ENCODE measurements at regions not wholly inside any gene's neighbourhood (a gene's known extent, or its start where the extent isn't known, plus 50 kb on each side); places are given as distances from the start of the nearest gene placed in this dataset.
"Not testable (repeated sequence)": the region's sequence is repeated elsewhere in the genome, so short reads cannot be mapped to it uniquely, and the experiment has no call there.

DNA sequence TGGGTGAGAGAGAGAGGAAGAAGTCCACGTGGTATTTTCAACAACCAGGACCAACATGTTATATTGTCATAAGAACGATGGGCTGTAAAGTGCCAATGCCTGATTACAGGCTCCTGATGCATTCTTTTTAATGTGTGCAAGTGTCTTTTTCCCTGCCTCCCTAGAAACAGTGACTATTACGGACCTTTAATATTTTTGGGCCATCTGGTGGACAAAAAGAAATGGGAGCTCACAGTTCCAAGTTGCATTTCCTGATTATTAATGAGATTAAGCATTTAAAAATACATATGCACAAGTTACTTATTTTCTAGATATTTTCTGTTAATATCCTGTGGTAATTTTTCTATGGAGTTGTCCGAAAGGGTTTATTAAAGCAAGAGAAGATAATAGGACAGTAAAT is 530.2 kb downstream of the NR2F2 start:
- DNase-seq: no peak

DNA sequence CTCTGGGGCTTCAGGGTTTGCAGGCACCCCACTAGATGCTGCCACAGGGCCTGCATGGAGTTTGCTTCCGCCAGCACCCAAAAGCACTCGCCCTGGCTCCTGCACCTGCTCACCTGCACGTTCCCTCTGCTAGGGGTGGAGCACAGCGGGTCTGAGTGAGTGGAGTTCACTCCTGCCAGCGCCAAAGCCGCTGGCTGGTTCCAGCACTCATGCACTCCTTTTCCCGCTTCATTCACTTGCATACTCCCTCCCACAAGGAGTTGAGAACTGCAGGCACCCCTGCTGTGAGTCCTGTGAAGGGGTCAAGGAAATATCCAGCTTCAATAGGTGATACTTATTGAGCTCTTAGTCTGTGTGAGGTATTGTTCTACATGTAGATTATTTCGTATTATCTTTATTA is 537.5 kb downstream of the NR2F2 start:
- DNase-seq: no peak

DNA sequence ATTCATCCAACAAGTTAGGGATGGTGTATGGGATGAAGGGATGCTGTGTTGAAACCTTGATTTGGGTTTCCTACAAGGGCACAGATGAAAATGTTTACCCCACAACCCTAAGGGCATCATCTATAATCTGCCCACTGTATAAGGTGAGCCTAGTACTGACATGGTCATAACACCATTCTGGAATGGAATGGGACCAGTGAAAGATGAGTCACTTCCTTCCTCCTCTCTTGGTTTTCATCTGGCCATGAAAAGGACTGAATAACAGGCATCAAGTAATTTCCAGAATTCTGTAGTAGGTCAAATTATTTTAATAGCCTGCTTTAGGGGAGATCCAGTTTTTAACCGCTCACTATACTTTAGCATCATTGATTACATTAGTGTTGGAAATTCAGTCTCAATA is 538.6 kb downstream of the NR2F2 start:
- DNase-seq: no peak

- no peak for DNase-seq
Observed at GRCh38 chr15:96869790-96870189, 539.3 kb downstream of the NR2F2 start.

DNA sequence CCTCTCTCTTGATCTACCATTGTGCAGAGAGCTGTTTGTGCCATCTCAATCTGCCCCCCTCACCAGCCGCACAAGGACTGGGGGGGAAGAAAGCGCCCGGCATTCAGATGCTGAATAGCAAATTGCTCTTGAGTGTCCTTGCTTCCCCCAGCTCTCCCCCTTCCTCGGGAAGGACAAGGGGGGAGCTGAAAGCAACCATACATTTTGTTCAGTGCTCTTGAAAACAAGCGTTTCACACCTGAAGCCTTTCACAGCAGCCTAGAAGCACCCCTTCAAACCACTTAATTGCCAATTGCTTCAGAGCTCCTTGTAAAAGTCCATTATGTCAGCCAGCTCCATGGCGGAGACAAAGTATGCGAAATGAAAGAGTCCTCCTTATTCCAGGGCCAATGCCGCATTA is 540.1 kb downstream of the NR2F2 start:
- DNase-seq: no peak

GRCh38 chr15:96877442-96877841 is 546.9 kb downstream of the NR2F2 start:
- DNase-seq: not testable (repeated sequence)

DNA sequence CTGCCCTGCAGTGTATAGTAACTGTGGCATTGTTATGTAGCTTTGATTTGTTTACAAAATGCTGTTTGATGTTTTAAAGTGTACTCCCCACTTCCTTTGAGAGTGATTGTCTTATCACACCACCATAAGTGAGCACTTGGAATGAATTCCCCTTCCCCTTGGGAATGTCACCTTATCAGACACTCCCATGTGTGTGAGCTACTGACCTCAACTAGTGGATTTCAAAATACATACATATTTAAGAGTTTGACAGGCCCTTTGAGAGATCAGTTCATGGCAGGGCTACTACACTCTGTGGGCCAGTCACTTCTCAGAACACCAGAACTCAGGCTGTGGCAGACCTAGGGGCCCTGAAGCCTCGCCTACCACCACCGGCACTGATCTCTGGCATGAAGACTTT is 547.6 kb downstream of the NR2F2 start:
- no peak for DNase-seq

DNA sequence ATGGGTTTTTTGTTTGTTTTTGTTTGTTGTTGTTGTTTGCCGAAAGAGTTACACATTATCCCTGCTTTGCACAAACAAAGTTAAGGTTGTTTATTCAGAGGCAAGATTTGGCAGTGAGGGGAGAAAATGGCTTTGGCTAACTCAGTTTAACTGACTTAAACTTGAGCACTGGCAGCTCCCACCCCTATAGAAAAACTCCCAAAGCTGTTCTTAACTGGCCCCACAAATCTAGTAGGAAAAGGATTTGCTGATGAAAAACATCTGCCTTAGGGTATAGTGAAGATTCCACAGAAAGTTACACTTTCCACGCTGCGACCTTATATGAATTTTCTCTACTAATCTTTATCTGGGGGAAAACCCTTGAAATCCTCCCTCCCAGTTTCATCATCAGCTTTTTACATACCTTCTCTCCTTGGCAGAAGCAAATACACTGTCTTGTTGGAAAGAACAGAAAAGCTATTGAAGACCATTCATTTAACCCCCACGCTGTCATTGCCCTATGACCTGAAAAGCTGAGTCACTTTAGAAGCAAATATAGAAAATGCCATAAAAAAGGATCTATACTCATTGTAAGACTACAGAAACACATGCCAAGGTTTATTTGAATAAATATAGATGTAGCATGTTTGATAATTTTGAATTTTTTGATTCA is 551.7 kb downstream of the NR2F2 start:
- no peak for DNase-seq

GRCh38 chr15:96887730-96888129 is 557.2 kb downstream of the NR2F2 start:
- DNase-seq: no peak

DNA sequence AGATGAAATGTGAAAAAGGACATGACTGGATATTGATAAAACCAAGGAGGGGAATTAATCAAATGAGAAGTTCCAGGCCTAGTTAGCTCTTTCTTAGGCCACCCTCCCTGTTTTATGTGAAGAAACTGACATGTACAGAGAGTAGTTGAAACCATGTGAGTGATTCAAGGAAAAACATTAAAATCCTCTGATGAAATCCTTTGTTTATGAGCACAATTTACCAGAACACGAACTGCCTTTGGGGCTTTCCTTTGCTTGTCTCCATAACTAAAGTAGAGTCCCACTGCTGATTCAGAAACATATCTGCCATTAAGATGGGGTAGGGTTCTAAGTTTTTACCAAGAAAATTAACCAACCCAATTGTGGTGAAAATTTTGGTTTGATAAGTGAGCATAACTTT is 558.3 kb downstream of the NR2F2 start:
- DNase-seq: no peak

DNA sequence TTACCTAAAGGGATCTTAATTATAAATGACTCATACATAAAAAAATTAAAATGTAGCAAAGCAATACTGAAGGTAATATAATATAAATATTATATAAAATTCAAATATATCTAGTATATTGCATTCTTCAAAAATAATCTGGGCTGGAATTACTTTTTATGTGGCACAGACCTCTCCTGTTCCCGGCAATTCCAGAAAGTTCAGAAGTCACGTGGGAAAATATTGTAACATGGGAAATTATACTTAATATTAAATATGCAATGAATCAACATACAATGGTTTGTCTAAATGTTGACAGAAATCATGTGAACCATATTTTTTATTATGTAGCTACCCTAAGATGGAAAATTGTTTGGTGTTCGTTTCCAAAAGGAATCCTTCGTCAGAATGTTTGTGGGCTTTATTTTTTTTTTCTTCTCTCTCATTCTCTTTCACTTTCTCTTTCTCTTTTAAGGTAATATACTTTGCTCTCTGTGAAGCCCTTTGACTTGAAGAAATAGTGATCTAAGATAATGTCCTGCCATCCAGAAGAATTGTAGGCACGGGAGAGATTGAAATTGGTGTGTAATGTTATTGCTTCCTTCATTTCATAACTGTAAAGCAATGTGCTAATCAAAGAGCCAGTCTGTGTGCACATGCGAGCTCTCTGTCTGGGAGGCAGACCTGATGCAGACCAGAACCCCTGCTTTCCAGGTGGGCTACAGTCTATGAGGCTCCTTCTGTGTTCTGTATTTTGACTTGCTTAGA is 559.4 kb downstream of the NR2F2 start:
- no peak for DNase-seq

DNA sequence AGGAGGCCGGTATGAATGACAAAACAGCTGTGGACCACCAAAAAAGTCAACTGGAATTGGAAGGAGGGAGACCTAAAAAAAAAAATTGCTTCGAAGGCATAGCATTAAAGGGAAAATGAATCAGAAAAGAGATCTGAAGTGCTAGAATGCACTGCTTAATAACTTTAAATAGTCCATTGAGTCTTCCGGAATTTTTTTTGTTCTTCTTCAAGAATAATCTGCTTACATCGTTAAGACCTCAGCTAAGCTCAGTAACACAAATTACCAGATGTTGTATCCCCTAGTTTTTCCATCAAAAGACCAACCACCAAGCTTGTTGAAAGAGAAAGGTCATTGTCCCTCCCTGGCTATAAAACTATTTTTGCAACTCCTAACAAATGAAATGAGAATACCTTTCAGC is 560.5 kb downstream of the NR2F2 start:
- DNase-seq: no peak

- no peak for DNase-seq
Observed at GRCh38 chr15:96893159-96893906, 562.8 kb downstream of the NR2F2 start.

DNA sequence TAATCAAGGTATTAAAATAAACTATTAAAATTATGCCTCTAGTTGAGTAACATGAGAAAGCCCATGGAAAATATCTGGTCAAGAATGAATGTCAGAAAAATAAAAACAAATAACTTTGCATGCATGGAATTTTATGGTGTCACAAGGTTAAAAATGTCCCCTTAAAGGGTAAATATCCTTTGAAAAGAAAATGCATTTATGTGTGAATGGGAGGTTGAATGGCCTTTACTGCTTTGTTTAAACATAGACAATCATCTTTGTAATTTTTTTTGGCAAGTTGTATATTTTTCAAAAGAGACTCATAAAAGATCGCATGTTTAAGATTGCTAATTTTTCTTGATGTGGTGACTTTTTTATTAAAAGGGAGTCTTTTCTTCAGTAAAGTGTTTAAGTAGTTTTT is 564.2 kb downstream of the NR2F2 start:
- DNase-seq: no peak

DNA sequence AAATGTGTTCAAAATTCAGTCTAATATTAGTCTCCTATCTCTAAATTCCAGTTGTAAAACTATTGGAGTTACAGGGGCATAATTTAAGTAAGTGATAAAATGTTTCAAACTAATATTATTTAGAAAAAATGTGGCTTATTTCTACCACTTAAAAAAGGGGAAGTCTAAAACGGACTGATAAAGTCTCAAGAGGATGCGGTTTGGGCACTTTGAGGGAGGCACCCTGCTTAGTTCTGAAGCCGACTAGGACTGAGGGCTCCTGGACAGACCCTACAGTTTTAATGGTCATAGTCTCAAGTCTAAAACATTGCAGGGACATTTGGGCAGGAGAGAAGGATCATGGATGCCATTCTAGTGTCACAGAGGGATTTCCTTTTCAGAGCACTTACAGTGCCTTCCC is 566.3 kb downstream of the NR2F2 start:
- DNase-seq: no peak

GRCh38 chr15:96914081-96914480 is 583.6 kb downstream of the NR2F2 start:
- DNase-seq: no peak

DNA sequence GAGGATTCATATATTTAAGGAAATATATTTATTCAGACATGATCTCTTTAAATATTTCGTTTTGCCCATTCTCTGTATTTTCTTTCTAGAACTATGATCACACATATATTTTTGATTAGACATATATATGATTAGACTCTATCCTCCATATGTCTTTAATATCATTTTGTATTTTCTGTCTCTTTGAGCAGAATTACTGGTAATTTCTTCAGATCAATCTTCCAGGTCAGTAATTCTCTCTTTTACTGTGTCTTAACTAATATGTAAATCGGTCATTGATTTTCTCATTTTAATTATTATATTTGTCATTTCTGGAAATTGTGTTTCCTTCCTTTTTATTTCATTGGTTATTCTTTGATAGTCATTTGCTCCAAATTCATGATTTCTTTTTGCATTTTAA is 586.2 kb downstream of the NR2F2 start:
- no peak for DNase-seq

GRCh38 chr15:96924570-96924969 is 594.1 kb downstream of the NR2F2 start:
- no peak for DNase-seq

- DNase-seq: no peak
Observed at GRCh38 chr15:96947296-96948229, 617.1 kb downstream of the NR2F2 start.

- no peak for DNase-seq
Observed at GRCh38 chr15:96948981-96949380, 618.5 kb downstream of the NR2F2 start.

- DNase-seq: no peak
Observed at GRCh38 chr15:96958721-96959120, 628.2 kb downstream of the NR2F2 start.

- DNase-seq: no peak
Observed at GRCh38 chr15:96959501-96959900, 629.0 kb downstream of the NR2F2 start.

Measured in CD4-positive, alpha-beta T cell treated with Interleukin-12 subunit alpha and Interleukin-12 subunit beta, for 1 hour (primary cell).